ENCODE measurements at regions not wholly inside any gene's neighbourhood (a gene's known extent, or its start where the extent isn't known, plus 50 kb on each side); places are given as distances from the start of the nearest gene placed in this dataset.

DNA sequence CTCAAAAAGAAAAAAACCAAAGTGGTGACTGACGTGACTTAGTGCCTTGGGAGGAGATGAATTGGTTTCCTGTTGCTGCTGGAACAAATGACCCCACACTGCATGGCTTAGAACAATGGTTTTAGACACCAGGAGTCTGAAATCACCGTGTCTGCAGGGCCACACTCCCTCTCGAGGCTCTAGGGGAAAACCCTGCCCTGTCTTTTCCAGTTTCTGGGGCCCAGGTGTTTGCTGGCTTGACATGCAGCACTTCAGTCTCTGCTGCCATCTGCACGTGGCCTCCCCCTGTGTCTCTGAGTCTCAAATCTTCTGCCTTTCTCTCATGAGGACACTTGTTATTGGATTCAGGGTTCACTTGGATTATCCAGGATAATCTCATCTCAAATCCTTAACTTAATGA lies 323.8 kb upstream of the TNRC6C start:
- TF ChIP-seq, protein P1, sequence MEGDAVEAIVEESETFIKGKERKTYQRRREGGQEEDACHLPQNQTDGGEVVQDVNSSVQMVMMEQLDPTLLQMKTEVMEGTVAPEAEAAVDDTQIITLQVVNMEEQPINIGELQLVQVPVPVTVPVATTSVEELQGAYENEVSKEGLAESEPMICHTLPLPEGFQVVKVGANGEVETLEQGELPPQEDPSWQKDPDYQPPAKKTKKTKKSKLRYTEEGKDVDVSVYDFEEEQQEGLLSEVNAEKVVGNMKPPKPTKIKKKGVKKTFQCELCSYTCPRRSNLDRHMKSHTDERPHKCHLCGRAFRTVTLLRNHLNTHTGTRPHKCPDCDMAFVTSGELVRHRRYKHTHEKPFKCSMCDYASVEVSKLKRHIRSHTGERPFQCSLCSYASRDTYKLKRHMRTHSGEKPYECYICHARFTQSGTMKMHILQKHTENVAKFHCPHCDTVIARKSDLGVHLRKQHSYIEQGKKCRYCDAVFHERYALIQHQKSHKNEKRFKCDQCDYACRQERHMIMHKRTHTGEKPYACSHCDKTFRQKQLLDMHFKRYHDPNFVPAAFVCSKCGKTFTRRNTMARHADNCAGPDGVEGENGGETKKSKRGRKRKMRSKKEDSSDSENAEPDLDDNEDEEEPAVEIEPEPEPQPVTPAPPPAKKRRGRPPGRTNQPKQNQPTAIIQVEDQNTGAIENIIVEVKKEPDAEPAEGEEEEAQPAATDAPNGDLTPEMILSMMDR (IDR thresholded peaks at IDR 0.05) = no peak
- TF ChIP-seq EP300 (IDR thresholded peaks at IDR 0.05) = no peak
- no peak for TF ChIP-seq POLR2A (IDR thresholded peaks at IDR 0.05)

All from upper lobe of left lung (tissue), 4 donors.